GM12891 (cell line): ENCODE measurements at regions not wholly inside any gene's neighbourhood (a gene's known extent, or its start where the extent isn't known, plus 50 kb on each side); places are given as distances from the start of the nearest gene placed in this dataset.

ENCODE experiments used
- PAX5 ChIP-seq: IDR thresholded peaks from 2 replicates; pipeline ENCODE4 v1.6.1; 2011; ENCODE audit warnings: low read length, moderate library complexity, mild to moderate bottlenecking; ENCODE audit not compliant: insufficient read depth, severe bottlenecking
- POLR2A ChIP-seq: IDR thresholded peaks from 2 replicates; pipeline ENCODE4 v1.6.1; 2011; ENCODE audit warnings: low read depth, low read length, control low read depth
- POLR2AphosphoS5 ChIP-seq: IDR thresholded peaks from 2 replicates; pipeline ENCODE4 v1.6.1; 2011; ENCODE audit warnings: low read depth, low read length, control low read depth
- POU2F2 ChIP-seq: IDR thresholded peaks from 2 replicates; pipeline ENCODE4 v1.6.1; 2011; ENCODE audit warnings: low read depth, mild to moderate bottlenecking, control low read depth, low read length, moderate library complexity
- SPI1 ChIP-seq: IDR thresholded peaks from 2 replicates; pipeline ENCODE4 v1.6.1; 2011; ENCODE audit warnings: low read depth, low read length, control low read depth
- TAF1 ChIP-seq: IDR thresholded peaks from 2 replicates; pipeline ENCODE4 v1.6.1; 2011; ENCODE audit warnings: low read depth, low read length, control low read depth

DNA sequence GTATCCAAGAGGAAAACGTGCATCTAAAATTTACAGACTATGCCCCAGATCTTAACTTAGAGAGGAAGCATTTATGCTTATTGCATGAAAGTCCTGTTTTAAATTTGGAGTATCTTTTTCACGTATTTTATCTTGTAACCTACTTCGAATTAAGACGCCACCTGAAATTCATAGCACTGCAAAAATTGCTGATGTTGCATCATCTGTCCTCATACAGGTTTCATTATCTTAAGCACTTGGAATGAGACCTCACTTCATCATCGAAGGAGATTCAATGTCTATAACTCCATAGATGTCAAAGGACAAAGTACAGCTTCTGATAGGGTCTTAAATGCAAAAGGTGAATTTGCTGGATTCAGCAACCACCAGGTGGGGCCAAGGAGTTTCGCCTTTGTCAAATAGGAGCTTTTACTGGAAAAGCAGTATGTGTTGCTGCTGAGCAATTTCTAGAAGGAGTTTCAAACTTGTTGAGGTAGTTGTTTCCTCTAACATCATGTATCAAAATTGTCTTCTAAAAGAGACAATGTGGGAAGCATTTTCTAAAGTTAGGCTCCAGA, 106.4 kb upstream of the CCDC85A start:
- no peak for TF ChIP-seq POLR2A
- no peak for TF ChIP-seq POLR2AphosphoS5
- TF ChIP-seq SPI1 = no peak
- TF ChIP-seq TAF1 = no peak
- TF ChIP-seq POU2F2 = no peak
- no peak for TF ChIP-seq PAX5
